ENCODE measurements at regions not wholly inside any gene's neighbourhood (a gene's known extent, or its start where the extent isn't known, plus 50 kb on each side); places are given as distances from the start of the nearest gene placed in this dataset.

- H3K4me3 ChIP-seq (ENCODE audit: low read depth, low read length), result no peak overlapping the region
- H3K36me3 ChIP-seq (ENCODE audit: control insufficient read depth in 2 of 2, insufficient read depth in 1 of 2, low read length in 2 of 2), result no peaks in the 10 kb centered on the region
- ChIA-PET CTCF (no interaction called here), POLR2A (no interaction called here)
- H3K9me3 ChIP-seq (ENCODE audit: control insufficient read depth, insufficient read depth, low read depth, low read length), result no peaks in the 10 kb centered on the region
- H3K27ac ChIP-seq (ENCODE audit: extremely low read depth, low read depth, low read length), result no peak overlapping the region
- H3K4me1 ChIP-seq (ENCODE audit: control insufficient read depth, insufficient read depth, low read length), result no peaks in the 10 kb centered on the region
- TF ChIP-seq ZNF423 (tag by site-specific recombination; IDR thresholded peaks at IDR 0.05) (no peak), ZBTB20 (tag by site-specific recombination; IDR thresholded peaks at IDR 0.05) (no peak), ZNF311 (tag by site-specific recombination; IDR thresholded peaks at IDR 0.05; ENCODE audit: borderline replicate concordance) (no peak), ZNF112 (tag by site-specific recombination; IDR thresholded peaks at IDR 0.05) (no peak), ZNF398 (tag by site-specific recombination; IDR thresholded peaks at IDR 0.05) (no peak), KLF17 (tag by site-specific recombination; IDR thresholded peaks at IDR 0.05) (no peak), ELK4 (IDR thresholded peaks at IDR 0.05; ENCODE audit: borderline replicate concordance, low read depth, low read length) (no peak), ZNF449 (tag by site-specific recombination; IDR thresholded peaks at IDR 0.05) (no peak), CTCF (tag by site-specific recombination; IDR thresholded peaks at IDR 0.05) (no peak), ZNF639 (tag by site-specific recombination; IDR thresholded peaks at IDR 0.05) (no peak), ZNF626 (tag by site-specific recombination; IDR thresholded peaks at IDR 0.05) (no peak), ZNF223 (tag by site-specific recombination; IDR thresholded peaks at IDR 0.05) (no peak), ZNF610 (tag by site-specific recombination; IDR thresholded peaks at IDR 0.05; ENCODE audit: borderline replicate concordance) (no peak), ZNF692 (tag by site-specific recombination; IDR thresholded peaks at IDR 0.05) (no peak), ZNF10 (tag by site-specific recombination; IDR thresholded peaks at IDR 0.05) (no peak), ZNF292 (tag by site-specific recombination; IDR thresholded peaks at IDR 0.05; ENCODE audit: borderline replicate concordance, low read depth) (no peak)
Measured at GRCh38 chr12:77617818-77618217, 212.9 kb upstream of the NAV3 start.

All from HEK293 (cell line).